Fibroblast of peridontal ligament (primary cell): ENCODE measurements at regions not wholly inside any gene's neighbourhood (a gene's known extent, or its start where the extent isn't known, plus 50 kb on each side); places are given as distances from the start of the nearest gene placed in this dataset.
"Not testable (repeated sequence)": the region's sequence is repeated elsewhere in the genome, so short reads cannot be mapped to it uniquely, and the experiment has no call there.

Experiments used
- DNase-seq: peaks from one replicate; pipeline ENCODE4 v3.0.0-alpha.2; 2010; ENCODE audit errors: extremely low read depth

DNA sequence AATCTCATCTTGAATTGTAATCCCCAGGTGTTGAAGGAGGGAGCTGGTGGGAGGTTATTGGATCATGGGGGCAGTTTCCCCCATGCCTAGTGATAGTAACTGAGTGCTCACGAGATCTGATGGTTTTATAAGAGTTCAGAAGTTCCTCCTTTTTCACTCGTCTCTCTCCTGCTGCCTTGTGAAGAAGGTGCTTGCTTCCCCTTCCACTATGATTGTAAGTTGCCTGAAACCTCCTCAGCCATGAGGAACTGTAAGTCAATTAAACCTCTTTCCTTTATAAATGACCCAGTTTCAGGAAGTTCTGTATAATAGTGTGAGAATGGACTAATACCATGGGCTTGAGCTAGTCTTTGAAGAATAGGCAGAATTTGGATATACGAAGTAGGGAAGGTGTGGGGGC, 113.9 kb downstream of the RIN2 start:
- no peak for DNase-seq

GRCh38 chr20:19874040-19874727, 116.1 kb downstream of the RIN2 start:
- no peak for DNase-seq

- peak; percentile 30 for DNase-seq
Measured at GRCh38 chr20:19875376-19876221, 117.5 kb downstream of the RIN2 start.

GRCh38 chr20:19876828-19877460, 118.9 kb downstream of the RIN2 start:
- DNase-seq = no peak

DNA sequence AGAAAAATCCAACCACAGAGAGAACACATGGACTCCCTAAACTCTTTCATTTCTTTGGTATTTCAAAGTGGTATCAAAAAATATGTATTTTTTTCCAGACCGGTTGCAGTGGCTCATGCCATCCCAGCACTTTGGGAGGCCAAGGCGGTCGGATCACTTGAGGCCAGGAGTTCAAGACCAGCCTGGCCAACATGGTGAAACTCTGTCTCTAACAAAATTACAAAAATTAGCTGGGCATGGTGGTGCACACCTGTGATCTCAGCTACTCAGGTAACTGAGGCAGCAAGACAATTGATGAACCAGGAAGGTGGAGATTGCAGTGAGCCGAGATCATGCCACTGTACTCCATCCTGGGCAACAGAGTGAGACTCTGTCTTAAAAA, 121.8 kb downstream of the RIN2 start:
- DNase-seq = not testable (repeated sequence)

- peak; percentile 40 for DNase-seq
Measured at GRCh38 chr20:19880256-19881079, 122.4 kb downstream of the RIN2 start.

DNA sequence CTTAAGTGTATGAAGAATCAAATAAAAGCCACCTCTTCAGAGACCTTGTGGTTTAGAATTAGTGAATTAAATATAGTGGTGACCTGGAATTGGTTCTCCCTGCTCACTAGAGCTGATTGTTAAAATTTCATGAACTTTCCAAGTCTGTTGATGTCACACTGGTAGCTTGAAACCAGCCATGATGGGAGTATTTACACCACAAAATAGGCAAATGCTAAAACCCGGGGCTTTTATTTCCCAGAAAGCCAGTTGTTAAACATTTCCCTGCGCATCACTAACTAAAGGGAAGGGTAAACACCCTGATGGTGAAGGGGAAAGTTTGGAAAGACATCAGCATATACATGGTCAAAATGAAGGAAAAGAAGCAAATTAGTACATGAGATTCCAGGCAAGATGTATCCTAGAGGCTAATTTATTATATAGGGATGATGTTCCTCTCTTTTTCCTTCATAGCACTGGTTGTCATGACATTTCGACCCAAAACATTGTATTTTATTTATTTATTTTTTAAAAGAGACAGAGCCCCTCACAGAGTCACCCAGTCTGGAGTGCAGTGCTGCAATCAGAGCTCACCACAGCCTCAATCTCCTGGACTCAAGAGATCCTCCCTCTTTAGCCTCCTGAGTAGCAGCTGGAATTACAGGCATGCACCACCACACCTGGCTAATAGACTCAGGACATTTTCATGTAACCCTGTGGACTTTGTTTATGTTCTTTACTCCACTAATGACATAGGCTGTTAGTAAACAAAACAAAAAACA, 123.2 kb downstream of the RIN2 start:
- DNase-seq = no peak

- no peak for DNase-seq
Measured at GRCh38 chr20:19881990-19882389, 123.9 kb downstream of the RIN2 start.

GRCh38 chr20:19882446-19882845, 124.4 kb downstream of the RIN2 start:
- no peak for DNase-seq

- no peak for DNase-seq
Measured at GRCh38 chr20:19883501-19883900, 125.4 kb downstream of the RIN2 start.

- DNase-seq = no peak
Measured at GRCh38 chr20:19885594-19885938, 127.5 kb downstream of the RIN2 start.

DNA sequence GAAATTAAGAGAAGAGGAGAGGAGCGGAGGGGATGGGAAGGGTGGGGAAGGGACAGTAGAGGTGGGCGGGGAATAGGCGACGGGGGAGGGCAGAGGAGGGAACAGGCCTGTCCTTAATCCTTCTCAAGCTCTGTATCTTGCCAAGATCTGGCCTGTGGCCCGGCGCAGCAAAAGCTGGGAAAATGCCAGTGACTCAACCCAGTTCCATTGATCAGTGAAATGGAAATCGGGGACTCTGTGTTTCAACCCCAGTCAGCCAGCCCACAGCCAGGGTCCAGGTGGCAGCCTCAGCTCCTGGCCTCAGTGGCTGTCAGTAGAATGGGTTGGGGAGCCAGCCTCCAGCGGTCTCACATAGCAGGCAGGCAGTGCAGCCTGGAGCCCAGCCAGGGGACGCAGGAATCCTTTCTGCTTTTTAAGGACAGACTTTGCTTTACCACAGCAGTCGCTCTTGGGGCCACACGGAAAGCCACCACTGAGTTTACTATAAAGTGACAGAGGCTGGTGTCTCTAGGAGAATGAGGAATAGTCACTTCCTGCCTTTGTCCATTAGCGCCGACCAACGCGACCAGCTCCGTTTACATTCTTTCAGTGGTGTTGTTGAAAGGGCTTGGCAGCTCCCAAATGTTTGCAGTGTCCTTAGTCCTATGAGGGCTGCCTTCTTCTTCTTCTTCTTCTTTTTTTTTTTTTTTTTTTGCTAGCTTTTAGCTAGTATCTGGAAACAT, 128.0 kb downstream of the RIN2 start:
- DNase-seq = no peak

DNA sequence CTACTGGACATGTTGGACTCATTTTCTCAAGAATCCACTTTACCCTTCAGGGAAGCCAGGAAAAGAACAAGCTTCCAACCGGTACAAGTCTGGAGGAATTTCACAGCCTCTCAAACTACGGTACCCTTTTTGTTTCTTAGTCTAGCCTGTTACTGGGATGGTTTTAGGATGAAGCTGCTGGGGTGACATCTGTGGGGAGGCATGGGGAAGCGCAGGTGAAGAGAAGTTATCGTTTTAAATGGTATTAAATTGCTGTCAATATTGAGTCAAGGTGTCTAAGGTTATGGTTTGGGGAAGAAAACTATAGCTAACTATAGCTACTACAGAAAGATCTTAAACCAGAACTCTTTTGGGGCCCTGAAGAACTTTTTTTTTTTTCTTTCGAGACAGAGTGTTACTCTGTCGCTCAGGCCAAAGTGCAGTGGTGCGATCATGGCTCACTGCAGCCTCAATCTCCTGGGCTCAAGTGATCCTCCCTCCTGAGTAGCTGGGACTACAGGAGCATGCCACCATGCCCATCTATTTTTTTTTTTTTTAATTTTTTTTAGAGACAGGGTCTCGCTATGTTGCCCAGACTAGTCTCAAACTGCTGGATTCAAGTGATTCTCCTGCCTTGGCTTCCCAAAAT, 128.7 kb downstream of the RIN2 start:
- DNase-seq = peak; percentile 47

- no peak for DNase-seq
Measured at GRCh38 chr20:19887556-19888268, 129.4 kb upstream of the NAA20 start.

DNA sequence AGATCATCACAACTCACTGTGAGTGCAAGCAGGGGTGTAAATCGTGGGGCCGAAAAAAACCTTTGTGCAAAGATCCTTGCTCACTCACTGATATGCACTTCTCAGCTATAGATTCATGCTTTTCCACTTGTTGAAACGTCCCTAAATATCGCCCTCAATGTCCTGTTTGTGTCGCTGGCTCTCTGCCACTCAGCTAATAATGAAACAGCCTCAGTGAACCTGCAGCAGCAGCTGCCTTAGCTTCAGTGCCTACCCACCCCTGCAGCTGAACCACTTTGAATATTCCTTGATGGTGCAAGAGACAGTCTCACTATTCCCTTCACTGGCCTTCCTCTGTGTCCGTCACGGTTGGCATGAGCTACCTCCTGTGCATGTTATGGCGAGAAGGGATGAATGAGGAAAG, 128.9 kb upstream of the NAA20 start:
- no peak for DNase-seq

- DNase-seq = peak; percentile 77
Measured at GRCh38 chr20:19889011-19889953, 127.9 kb upstream of the NAA20 start.

DNA sequence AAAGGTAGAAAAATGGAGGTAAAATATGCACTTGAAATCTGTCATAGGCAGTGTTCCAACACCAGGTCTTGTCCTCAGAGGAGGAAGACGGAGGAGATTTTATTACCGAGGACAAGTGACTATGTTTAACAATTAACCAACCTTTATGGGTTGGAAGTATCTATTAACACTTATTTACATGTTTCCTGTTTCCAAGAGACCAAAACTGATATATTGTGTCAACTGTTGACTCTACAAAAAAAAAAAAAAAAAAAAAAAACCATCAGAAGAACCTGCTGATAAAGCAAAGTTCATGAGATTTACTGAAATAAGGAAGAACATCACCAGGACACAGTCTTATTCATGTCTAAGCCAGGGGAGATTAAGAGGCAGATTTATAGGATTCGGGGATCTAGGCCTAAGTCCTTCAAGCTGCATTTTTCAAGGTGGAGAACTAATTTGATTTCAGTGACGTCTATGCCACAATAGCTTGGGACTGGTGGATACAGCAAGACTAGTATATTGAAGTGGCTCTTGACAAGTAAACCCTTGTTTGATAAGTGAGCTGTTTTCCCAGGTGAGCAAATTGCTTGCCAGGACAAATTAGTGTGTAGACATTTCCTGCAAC, 126.6 kb upstream of the NAA20 start:
- DNase-seq = no peak

DNA sequence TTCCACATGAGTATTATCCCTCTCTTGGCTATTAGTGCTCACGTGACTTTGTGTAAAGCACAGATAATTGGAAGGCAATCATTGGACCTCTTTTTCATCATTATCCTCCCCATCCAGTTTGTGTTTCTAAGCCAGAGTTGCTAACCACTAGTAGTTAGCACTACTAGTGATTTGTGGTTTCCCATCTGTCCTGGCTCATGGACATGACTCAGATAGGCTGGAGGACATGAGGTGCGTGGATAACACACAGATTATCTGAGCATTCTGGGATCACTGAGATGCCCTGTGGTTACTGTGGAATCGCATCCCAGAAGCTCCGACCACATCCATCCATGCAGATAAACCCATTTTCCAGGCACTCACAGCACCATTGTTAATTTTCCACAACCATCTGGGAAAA, 123.8 kb upstream of the NAA20 start:
- no peak for DNase-seq
